ENCODE measurements at regions not wholly inside any gene's neighbourhood (a gene's known extent, or its start where the extent isn't known, plus 50 kb on each side); places are given as distances from the start of the nearest gene placed in this dataset.

DNA sequence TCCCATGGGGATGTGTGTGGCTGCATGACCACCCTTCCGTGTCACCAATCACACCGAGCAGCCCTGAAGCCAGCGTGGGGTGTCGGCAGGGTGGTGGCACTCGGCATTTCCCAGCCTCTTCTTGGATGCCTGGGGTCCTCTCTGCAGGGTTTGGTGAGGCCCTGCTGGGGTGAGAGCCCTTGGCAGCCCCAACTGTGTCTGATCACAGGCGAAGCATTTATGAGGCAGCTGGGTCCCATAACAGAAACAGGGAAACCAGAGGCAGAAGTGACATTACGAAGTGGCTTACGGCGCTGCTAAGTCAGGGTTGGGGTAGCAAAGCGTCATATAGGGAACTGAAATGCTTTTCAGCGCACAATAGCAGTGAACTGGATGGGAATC is 92.3 kb upstream of the SEPTIN5 start:
- no peak for ATAC-seq
- TF ChIP-seq POLR2A (IDR thresholded peaks at IDR 0.05) = no peak
- TF ChIP-seq, protein P1, sequence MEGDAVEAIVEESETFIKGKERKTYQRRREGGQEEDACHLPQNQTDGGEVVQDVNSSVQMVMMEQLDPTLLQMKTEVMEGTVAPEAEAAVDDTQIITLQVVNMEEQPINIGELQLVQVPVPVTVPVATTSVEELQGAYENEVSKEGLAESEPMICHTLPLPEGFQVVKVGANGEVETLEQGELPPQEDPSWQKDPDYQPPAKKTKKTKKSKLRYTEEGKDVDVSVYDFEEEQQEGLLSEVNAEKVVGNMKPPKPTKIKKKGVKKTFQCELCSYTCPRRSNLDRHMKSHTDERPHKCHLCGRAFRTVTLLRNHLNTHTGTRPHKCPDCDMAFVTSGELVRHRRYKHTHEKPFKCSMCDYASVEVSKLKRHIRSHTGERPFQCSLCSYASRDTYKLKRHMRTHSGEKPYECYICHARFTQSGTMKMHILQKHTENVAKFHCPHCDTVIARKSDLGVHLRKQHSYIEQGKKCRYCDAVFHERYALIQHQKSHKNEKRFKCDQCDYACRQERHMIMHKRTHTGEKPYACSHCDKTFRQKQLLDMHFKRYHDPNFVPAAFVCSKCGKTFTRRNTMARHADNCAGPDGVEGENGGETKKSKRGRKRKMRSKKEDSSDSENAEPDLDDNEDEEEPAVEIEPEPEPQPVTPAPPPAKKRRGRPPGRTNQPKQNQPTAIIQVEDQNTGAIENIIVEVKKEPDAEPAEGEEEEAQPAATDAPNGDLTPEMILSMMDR (IDR thresholded peaks at IDR 0.05) = no peak
- Histone ChIP-seq H3K27me3 (no peaks in the 10 kb centered on the region), H3K27ac (peak overlapping the region in 1 of 4 donors; percentile 3), H3K9me3 (no peaks in the 10 kb centered on the region), H3K36me3 (replicated peaks in 1 of 2; ENCODE audit: insufficient read depth in 1 of 2, low read depth in 2 of 2) (no peaks in the 10 kb centered on the region), H3K4me1 (no peaks in the 10 kb centered on the region), H3K4me3 (no peak overlapping the region)
- intact Hi-C loops (cut with DNase I) = no loop called here
- 45 to 59% methylated on average over 6 to 10 of the region's 11 CpGs for WGBS, 2 donors
- no peak for DNase-seq

DNA sequence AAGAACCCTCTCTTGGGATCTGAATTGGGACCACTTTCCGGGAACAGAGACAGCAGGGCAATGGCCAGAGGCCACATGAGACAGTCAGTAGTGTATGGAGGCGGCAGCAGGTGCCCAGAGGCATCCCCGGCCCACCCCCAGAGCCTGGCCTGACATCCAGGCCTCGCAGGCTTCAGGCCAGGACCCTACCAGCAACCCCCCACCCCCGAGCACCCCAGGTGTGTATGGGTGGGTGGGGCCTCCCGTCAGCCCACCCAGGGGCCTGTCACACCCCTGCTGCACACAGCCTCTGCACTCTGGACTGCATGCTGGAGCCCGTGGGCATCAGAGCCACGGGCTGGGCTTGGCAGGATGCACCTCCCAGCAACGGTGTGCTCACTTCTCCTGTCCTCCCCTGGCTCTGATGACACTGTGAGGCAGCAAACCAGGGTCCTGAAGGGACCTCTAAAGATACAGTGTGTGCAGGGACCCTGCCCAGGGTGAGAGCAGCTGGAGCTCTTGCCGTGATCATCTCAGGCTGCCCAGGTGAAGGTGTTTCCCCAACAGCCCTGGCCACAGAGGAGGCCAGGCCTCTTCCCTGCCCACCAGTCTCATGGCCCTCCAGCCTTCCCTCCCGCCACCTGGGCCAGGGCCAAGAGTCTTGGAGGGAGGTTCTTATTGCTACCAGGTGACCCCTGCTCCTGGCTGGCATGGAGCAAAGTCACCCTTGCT is 88.8 kb upstream of the SEPTIN5 start:
- WGBS, 2 donors = 65 to 68% methylated on average over 6 to 9 of the region's 11 CpGs
- H3K4me3 ChIP-seq = no peak overlapping the region
- DNase-seq (no peak), ATAC-seq (no peak)
- no peak overlapping the region for H3K27ac ChIP-seq
- H3K4me1 ChIP-seq = no peaks in the 10 kb centered on the region
- no peaks in the 10 kb centered on the region for H3K27me3 ChIP-seq
- TF ChIP-seq, protein P1 (IDR thresholded peaks at IDR 0.05) = no peak
- no peak for TF ChIP-seq POLR2A (IDR thresholded peaks at IDR 0.05)
- no peaks in the 10 kb centered on the region for H3K9me3 ChIP-seq
- no peaks in the 10 kb centered on the region for H3K36me3 ChIP-seq (replicated peaks in 1 of 2; ENCODE audit: insufficient read depth in 1 of 2, low read depth in 2 of 2)
- intact Hi-C loops (cut with DNase I) = no loop called here

DNA sequence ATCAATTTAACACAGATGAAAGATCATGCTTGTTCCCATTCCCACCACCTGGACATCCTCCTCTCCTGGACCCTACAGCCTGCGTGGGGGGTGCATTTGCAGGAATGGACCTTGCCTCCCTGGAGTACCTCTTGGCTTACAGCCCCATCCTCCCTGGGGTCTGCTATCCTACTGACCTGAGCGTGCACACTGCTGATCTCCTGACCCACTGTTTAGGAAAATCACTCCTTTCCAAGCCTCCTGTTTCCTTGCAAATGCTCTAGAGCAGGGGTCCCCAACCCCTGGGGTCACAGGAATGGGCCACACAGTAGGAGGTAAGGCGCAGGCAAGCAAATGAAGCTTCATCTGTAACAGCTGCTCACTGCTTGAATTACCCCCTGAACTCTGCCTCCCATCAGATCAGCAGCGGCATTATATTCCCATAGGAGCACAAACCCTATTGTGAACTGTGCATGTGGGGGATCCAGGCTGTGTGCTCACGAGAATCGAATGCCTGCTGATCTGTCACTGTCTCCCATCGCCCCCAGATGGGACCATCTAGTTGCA is 88.2 kb upstream of the SEPTIN5 start:
- H3K4me1 ChIP-seq = no peaks in the 10 kb centered on the region
- TF ChIP-seq POLR2A (IDR thresholded peaks at IDR 0.05) = no peak
- TF ChIP-seq, protein P1 (IDR thresholded peaks at IDR 0.05) = no peak
- no peak overlapping the region for H3K4me3 ChIP-seq
- H3K36me3 ChIP-seq (replicated peaks in 1 of 2; ENCODE audit: insufficient read depth in 1 of 2, low read depth in 2 of 2) = no peaks in the 10 kb centered on the region
- no peaks in the 10 kb centered on the region for H3K9me3 ChIP-seq
- no peak overlapping the region for H3K27ac ChIP-seq
- ATAC-seq = no peak
- 63 to 64% methylated on average over 7 of the region's 7 CpGs for WGBS, 2 donors
- DNase-seq = no peak
- no peaks in the 10 kb centered on the region for H3K27me3 ChIP-seq
- intact Hi-C loops (cut with DNase I) = no loop called here

DNA sequence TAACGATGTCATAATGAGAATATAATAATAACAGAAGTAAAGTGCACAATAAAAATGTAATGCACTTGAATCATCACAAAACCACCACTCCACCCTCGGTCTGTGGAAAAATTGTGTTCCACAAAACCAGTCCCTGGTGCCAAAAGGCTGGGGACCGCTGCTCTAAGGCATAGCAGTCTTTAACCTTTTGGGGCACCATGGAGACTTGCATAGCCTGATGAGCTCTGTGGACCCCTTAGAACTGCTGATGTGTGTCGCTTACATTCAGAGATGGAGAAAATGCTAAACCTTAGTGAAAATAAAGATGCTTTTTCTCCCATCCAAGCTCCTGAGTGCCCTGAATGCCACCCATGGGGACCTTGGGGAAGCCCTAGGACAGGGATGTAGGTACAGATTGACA is 87.6 kb upstream of the SEPTIN5 start:
- no peak overlapping the region for H3K27ac ChIP-seq
- H3K27me3 ChIP-seq = no peaks in the 10 kb centered on the region
- intact Hi-C loops (cut with DNase I) = no loop called here
- H3K36me3 ChIP-seq (replicated peaks in 1 of 2; ENCODE audit: insufficient read depth in 1 of 2, low read depth in 2 of 2) = no peaks in the 10 kb centered on the region
- H3K9me3 ChIP-seq = no peaks in the 10 kb centered on the region
- no peak for ATAC-seq
- TF ChIP-seq, protein P1 (IDR thresholded peaks at IDR 0.05) = no peak
- TF ChIP-seq POLR2A (IDR thresholded peaks at IDR 0.05) = no peak
- WGBS, 2 donors = 60 to 65% methylated on average over 4 of the region's 4 CpGs
- DNase-seq = no peak
- no peaks in the 10 kb centered on the region for H3K4me1 ChIP-seq
- H3K4me3 ChIP-seq = no peak overlapping the region
